Germinal center (tissue), 1 donor: ENCODE measurements at regions not wholly inside any gene's neighbourhood (a gene's known extent, or its start where the extent isn't known, plus 50 kb on each side); places are given as distances from the start of the nearest gene placed in this dataset.

Source experiments
- DNase-seq: peaks from one replicate; pipeline ENCODE4 v3.0.0; 2012; ENCODE audit warnings: mixed read lengths, low spot score

- no peak for DNase-seq
Measured at GRCh38 chr1:219313961-219314360, 140.3 kb downstream of the LYPLAL1 start.

- DNase-seq = no peak
Measured at GRCh38 chr1:219312967-219313366, 139.3 kb downstream of the LYPLAL1 start.

- no peak for DNase-seq
Measured at GRCh38 chr1:219310181-219310728, 136.6 kb downstream of the LYPLAL1 start.

- DNase-seq = no peak
Measured at GRCh38 chr1:219308367-219308766, 134.7 kb downstream of the LYPLAL1 start.

- DNase-seq = no peak
Measured at GRCh38 chr1:219304227-219305226, 130.8 kb downstream of the LYPLAL1 start.

GRCh38 chr1:219302697-219303096 is 129.0 kb downstream of the LYPLAL1 start:
- DNase-seq = no peak

- DNase-seq = no peak
Measured at GRCh38 chr1:219299420-219299819, 125.7 kb downstream of the LYPLAL1 start.

- no peak for DNase-seq
Measured at GRCh38 chr1:219298571-219299148, 125.0 kb downstream of the LYPLAL1 start.

- no peak for DNase-seq
Measured at GRCh38 chr1:219296430-219297355, 123.0 kb downstream of the LYPLAL1 start.

- no peak for DNase-seq
Measured at GRCh38 chr1:219294251-219294650, 120.6 kb downstream of the LYPLAL1 start.

- DNase-seq = no peak
Measured at GRCh38 chr1:219293410-219293809, 119.7 kb downstream of the LYPLAL1 start.

- no peak for DNase-seq
Measured at GRCh38 chr1:219292999-219293398, 119.3 kb downstream of the LYPLAL1 start.

GRCh38 chr1:219292341-219292740 is 118.7 kb downstream of the LYPLAL1 start:
- no peak for DNase-seq

- DNase-seq = no peak
Measured at GRCh38 chr1:219289171-219289570, 115.5 kb downstream of the LYPLAL1 start.

- no peak for DNase-seq
Measured at GRCh38 chr1:219283541-219283940, 109.9 kb downstream of the LYPLAL1 start.

GRCh38 chr1:219281831-219282230 is 108.2 kb downstream of the LYPLAL1 start:
- DNase-seq = no peak

GRCh38 chr1:219279017-219279770 is 105.5 kb downstream of the LYPLAL1 start:
- no peak for DNase-seq

- DNase-seq = no peak
Measured at GRCh38 chr1:219278288-219278687, 104.6 kb downstream of the LYPLAL1 start.

GRCh38 chr1:219277304-219278105 is 103.8 kb downstream of the LYPLAL1 start:
- no peak for DNase-seq

- DNase-seq = no peak
Measured at GRCh38 chr1:219276049-219276738, 102.5 kb downstream of the LYPLAL1 start.
